Sigmoid colon (tissue), 6 donors: ENCODE measurements at regions not wholly inside any gene's neighbourhood (a gene's known extent, or its start where the extent isn't known, plus 50 kb on each side); places are given as distances from the start of the nearest gene placed in this dataset.

ENCODE experiments used
- DNase-seq: peaks from one replicate; pipeline ENCODE4 v3.0.0-alpha.2; 2019
- H3K27ac ChIP-seq, 4 donors: fragments of 200-600 bp; sonication (generic); one replicate each; pipeline ENCODE4 v1.5.1; 2016 to 2019; ENCODE audit warnings: mild to moderate bottlenecking in 1 of 4
- H3K27me3 ChIP-seq, 3 donors: fragments of 200-600 bp; sonication (generic); one replicate each; pipeline ENCODE4 v1.5.1; 2019; ENCODE audit warnings: mild to moderate bottlenecking in 1 of 3
- H3K36me3 ChIP-seq, 4 donors: fragments of 200-600 bp; sonication (generic); one replicate each; pipeline ENCODE4 v1.5.1; 2016 to 2019
- H3K4me1 ChIP-seq, 4 donors: fragments of 200-600 bp; sonication (generic); one replicate each; pipeline ENCODE4 v1.5.1; 2017 to 2019
- H3K4me3 ChIP-seq, 4 donors: fragments of 200-600 bp; sonication (generic); one replicate each; pipeline ENCODE4 v1.5.1; 2017 to 2019; ENCODE audit warnings: mild to moderate bottlenecking in 2 of 4, moderate library complexity in 1 of 4
- H3K9me3 ChIP-seq, 4 donors: fragments of 200-600 bp in 3 of 4; sonication (generic) in 3 of 4; one replicate each; pipeline versions ENCODE4 v1.5.1 to v1.6.1; 2013 to 2019
- EP300 ChIP-seq, 4 donors: sonication (generic); formaldehyde crosslinking; IDR thresholded peaks; one replicate each; pipeline ENCODE4 v1.6.1; 2017; ENCODE audit warnings: antibody characterized with exemption in 4 of 4
- POLR2A ChIP-seq, 2 donors: fragments of 450-650 bp; IDR thresholded peaks; one replicate each; pipeline ENCODE4 v1.6.1; 2016; ENCODE audit warnings: antibody characterized with exemption in 2 of 2, mild to moderate bottlenecking in 2 of 2, moderate library complexity in 2 of 2
- POLR2AphosphoS5 ChIP-seq, 4 donors: sonication (generic); formaldehyde crosslinking; IDR thresholded peaks; one replicate each; pipeline ENCODE4 v1.6.1; 2017; ENCODE audit warnings: antibody characterized with exemption in 4 of 4
- WGBS, 2 donors: extraction: QIAGEN DNeasy Blood & Tissue Kit; methylation state at CpG; one replicate each; pipeline ENCODE4 v1.1.7; 2013; 5-methylcytosine and 5-hydroxymethylcytosine counted together
- intact Hi-C: fragments of 100-400 bp; cut with DNase I; formaldehyde crosslinking; loops from one replicate; pipeline ENCODE4 v1.15.1; 2023
- TF ChIP-seq, protein P1 (sequence below), 4 experiments: fragments of 450-650 bp in 3 of 4; fragments of 200-600 bp in 1 of 4; IDR thresholded peaks; one replicate each; pipeline ENCODE4 v1.5.1; 2016 to 2019; ENCODE audit warnings: antibody characterized with exemption in 4 of 4, mild to moderate bottlenecking in 3 of 4, moderate library complexity in 2 of 4
- donor health status: healthy with polysubstance abuse.
- donor health status: healthy.

DNA sequence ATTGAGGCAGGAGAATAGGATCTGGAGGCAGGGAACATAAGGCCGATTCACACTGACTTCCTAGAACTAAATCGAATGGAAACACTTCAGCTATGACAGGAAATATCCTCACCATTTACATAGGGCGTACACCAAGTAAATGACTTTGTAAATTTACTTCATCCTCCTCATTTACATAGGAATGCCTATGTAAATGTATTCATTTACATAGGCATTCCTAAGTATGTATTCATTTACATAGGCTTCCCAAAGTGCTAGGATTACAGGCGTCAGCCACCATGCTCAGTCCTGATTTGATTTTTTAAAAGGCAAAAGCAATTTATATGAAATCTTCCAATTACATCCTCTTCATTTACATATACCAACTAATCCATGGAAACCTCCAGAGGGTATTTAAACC, 133.1 kb upstream of the RFC3 start:
- TF ChIP-seq, protein P1, sequence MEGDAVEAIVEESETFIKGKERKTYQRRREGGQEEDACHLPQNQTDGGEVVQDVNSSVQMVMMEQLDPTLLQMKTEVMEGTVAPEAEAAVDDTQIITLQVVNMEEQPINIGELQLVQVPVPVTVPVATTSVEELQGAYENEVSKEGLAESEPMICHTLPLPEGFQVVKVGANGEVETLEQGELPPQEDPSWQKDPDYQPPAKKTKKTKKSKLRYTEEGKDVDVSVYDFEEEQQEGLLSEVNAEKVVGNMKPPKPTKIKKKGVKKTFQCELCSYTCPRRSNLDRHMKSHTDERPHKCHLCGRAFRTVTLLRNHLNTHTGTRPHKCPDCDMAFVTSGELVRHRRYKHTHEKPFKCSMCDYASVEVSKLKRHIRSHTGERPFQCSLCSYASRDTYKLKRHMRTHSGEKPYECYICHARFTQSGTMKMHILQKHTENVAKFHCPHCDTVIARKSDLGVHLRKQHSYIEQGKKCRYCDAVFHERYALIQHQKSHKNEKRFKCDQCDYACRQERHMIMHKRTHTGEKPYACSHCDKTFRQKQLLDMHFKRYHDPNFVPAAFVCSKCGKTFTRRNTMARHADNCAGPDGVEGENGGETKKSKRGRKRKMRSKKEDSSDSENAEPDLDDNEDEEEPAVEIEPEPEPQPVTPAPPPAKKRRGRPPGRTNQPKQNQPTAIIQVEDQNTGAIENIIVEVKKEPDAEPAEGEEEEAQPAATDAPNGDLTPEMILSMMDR (IDR thresholded peaks at IDR 0.05) = no peak
- TF ChIP-seq POLR2A (IDR thresholded peaks at IDR 0.05) (no peak), EP300 (IDR thresholded peaks at IDR 0.05) (no peak), POLR2AphosphoS5 (IDR thresholded peaks at IDR 0.05) (no peak)
- 73 to 91% methylated on average over 4 of the region's 4 CpGs for WGBS, 2 donors
- intact Hi-C loops = no loop called here
- no peak overlapping the region for H3K27ac ChIP-seq
- no peaks in the 10 kb centered on the region for H3K36me3 ChIP-seq
- DNase-seq = no peak
- no peak overlapping the region for H3K4me3 ChIP-seq
- H3K9me3 ChIP-seq = no peaks in the 10 kb centered on the region
- no peaks in the 10 kb centered on the region for H3K4me1 ChIP-seq
- no peaks in the 10 kb centered on the region for H3K27me3 ChIP-seq

- Histone ChIP-seq H3K4me1 (no peaks in the 10 kb centered on the region), H3K4me3 (no peak overlapping the region), H3K36me3 (no peaks in the 10 kb centered on the region), H3K27ac (no peak overlapping the region), H3K27me3 (no peaks in the 10 kb centered on the region), H3K9me3 (no peaks in the 10 kb centered on the region)
- 66 to 83% methylated on average over 7 of the region's 7 CpGs for WGBS, 2 donors
- no peak for DNase-seq
- intact Hi-C loops = no loop called here
- TF ChIP-seq POLR2AphosphoS5 (IDR thresholded peaks at IDR 0.05) (no peak), EP300 (IDR thresholded peaks at IDR 0.05) (no peak), POLR2A (IDR thresholded peaks at IDR 0.05) (no peak)
- TF ChIP-seq, protein P1 (IDR thresholded peaks at IDR 0.05) = no peak
Observed at GRCh38 chr13:33686772-33687480, 131.0 kb upstream of the RFC3 start.

DNA sequence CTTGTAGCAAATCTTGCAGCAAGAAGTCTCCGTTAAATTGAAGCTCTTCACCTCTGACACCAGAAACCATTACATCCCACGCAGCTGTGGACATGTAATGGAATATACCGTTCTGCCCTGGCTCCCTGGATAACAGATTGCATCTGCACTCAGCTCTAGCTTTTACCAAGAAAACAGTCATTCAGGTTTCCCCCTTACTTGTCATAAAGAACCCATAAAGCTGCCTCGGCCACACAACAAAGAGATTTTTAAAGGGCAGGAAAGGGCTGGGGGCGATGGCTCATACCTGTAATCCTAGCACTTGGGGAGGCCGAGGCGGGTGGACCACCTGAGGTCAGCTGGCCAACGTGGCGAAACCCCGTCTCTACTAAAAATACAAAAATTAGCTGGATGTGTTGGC, 127.6 kb upstream of the RFC3 start:
- no peaks in the 10 kb centered on the region for H3K36me3 ChIP-seq
- TF ChIP-seq POLR2AphosphoS5 (IDR thresholded peaks at IDR 0.05) = no peak
- TF ChIP-seq POLR2A (IDR thresholded peaks at IDR 0.05) = no peak
- no peak for TF ChIP-seq EP300 (IDR thresholded peaks at IDR 0.05)
- TF ChIP-seq, protein P1 (IDR thresholded peaks at IDR 0.05) = no peak
- intact Hi-C loops = no loop called here
- no peak for DNase-seq
- WGBS, 2 donors = 89 to 94% methylated on average over 10 of the region's 10 CpGs
- no peak overlapping the region for H3K27ac ChIP-seq
- no peaks in the 10 kb centered on the region for H3K27me3 ChIP-seq
- no peaks in the 10 kb centered on the region for H3K9me3 ChIP-seq
- no peak overlapping the region for H3K4me3 ChIP-seq
- no peaks in the 10 kb centered on the region for H3K4me1 ChIP-seq

DNA sequence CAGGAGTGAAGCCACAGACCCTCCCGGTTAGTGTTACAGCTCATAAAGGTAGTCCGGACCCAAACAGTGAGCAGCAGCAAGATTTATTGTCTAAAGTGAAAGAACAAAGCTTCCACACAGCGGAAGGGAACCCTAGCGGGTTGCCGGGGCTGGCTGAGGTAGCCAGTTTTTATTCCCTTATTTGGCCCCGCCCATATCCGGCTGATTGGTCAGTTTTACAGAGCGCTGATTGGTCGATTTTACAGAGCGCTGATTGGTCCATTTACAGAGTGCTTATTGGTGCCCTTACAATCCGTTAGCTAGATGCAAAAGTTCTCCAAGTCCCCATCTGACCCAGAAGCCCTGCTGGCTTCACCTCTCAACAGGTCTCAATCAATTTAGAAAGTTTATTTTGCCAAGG, 126.0 kb upstream of the RFC3 start:
- Histone ChIP-seq H3K27me3 (no peaks in the 10 kb centered on the region), H3K4me1 (no peaks in the 10 kb centered on the region), H3K27ac (no peak overlapping the region), H3K9me3 (no peaks in the 10 kb centered on the region), H3K36me3 (no peaks in the 10 kb centered on the region), H3K4me3 (no peak overlapping the region)
- WGBS, 2 donors = 91 to 95% methylated on average over 11 of the region's 11 CpGs
- DNase-seq = no peak
- intact Hi-C loops = no loop called here
- TF ChIP-seq, protein P1 (IDR thresholded peaks at IDR 0.05) = no peak
- no peak for TF ChIP-seq EP300 (IDR thresholded peaks at IDR 0.05)
- TF ChIP-seq POLR2A (IDR thresholded peaks at IDR 0.05) = no peak
- no peak for TF ChIP-seq POLR2AphosphoS5 (IDR thresholded peaks at IDR 0.05)

GRCh38 chr13:33692531-33692930, 125.4 kb upstream of the RFC3 start:
- H3K9me3 ChIP-seq = no peaks in the 10 kb centered on the region
- no peak overlapping the region for H3K4me3 ChIP-seq
- H3K27me3 ChIP-seq = no peaks in the 10 kb centered on the region
- H3K36me3 ChIP-seq = no peaks in the 10 kb centered on the region
- H3K27ac ChIP-seq = no peak overlapping the region
- 86 to 91% methylated on average over 2 of the region's 2 CpGs for WGBS, 2 donors
- TF ChIP-seq POLR2A (IDR thresholded peaks at IDR 0.05) (no peak), EP300 (IDR thresholded peaks at IDR 0.05) (no peak), POLR2AphosphoS5 (IDR thresholded peaks at IDR 0.05) (no peak)
- TF ChIP-seq, protein P1 (IDR thresholded peaks at IDR 0.05) = no peak
- H3K4me1 ChIP-seq = no peaks in the 10 kb centered on the region
- intact Hi-C loops = no loop called here
- DNase-seq = no peak
